SK-N-SH (cell line): ENCODE measurements at regions not wholly inside any gene's neighbourhood (a gene's known extent, or its start where the extent isn't known, plus 50 kb on each side); places are given as distances from the start of the nearest gene placed in this dataset.

Experiments
- CTCF ChIA-PET: fragments of 300-600, 350-600 bp; formaldehyde crosslinking; extraction: SDS; loops from one replicate; lab custom pipeline; 2021; lab: Yijun Ruan, JAX
- POLR2A ChIA-PET: fragments of 350-600 bp; sonication (Branson Sonifier 250); formaldehyde crosslinking; extraction: SDS; loops from one replicate; lab custom pipeline; 2020; ENCODE audit warnings: antibody characterized with exemption, inconsistent platforms; lab: Yijun Ruan, JAX
- DNase-seq: peaks from one replicate; pipeline ENCODE4 v3.0.0; 2012
- H2AFZ ChIP-seq: fragments of 200-600 bp; sonication (generic); 2 replicates; pipeline ENCODE4 v1.8.1; 2016; ENCODE audit warnings: antibody characterized with exemption, mild to moderate bottlenecking, low read depth
- H3F3A ChIP-seq: fragments of 200-600 bp; sonication (generic); replicated peaks from 2 replicates; pipeline ENCODE3; 2016; ENCODE audit warnings: antibody characterized with exemption, mild to moderate bottlenecking; ENCODE audit not compliant: insufficient read depth
- H3K27ac ChIP-seq, 2 experiments: fragments of 200-500 bp in 1 of 2; fragments of 200-600 bp in 1 of 2; sonication (Bioruptor generic) in 1 of 2; sonication (generic), shearing (Covaris generic) in 1 of 2; 2 replicates each; pipeline versions ENCODE4 v1.5.1 to v1.6.1; 2014 to 2016; ENCODE audit warnings: low read depth in 2 of 2, inconsistent platforms in 1 of 2, low read length in 1 of 2, mild to moderate bottlenecking in 1 of 2, mixed read lengths in 1 of 2
- H3K27me3 ChIP-seq: fragments of 200-600 bp; sonication (generic), shearing (Covaris generic); 2 replicates; pipeline ENCODE4 v1.6.1; 2016; ENCODE audit warnings: mixed run types; ENCODE audit not compliant: insufficient read depth
- H3K36me3 ChIP-seq, 2 experiments: fragments of 200-500 bp in 1 of 2; fragments of 200-600 bp in 1 of 2; sonication (Bioruptor generic) in 1 of 2; sonication (generic) in 1 of 2; replicated peaks in 1 of 2; 2 replicates each; pipeline versions ENCODE3 to v1.5.1; 2014 to 2016; ENCODE audit warnings: low read length in 1 of 2, mild to moderate bottlenecking in 1 of 2; ENCODE audit not compliant: insufficient read depth in 2 of 2, control insufficient read depth in 1 of 2
- H3K4me1 ChIP-seq, 2 experiments: fragments of 200-500 bp in 1 of 2; fragments of 200-600 bp in 1 of 2; sonication (Bioruptor generic) in 1 of 2; sonication (generic), shearing (Covaris generic) in 1 of 2; 2 replicates each; pipeline versions ENCODE4 v1.5.1 to v1.6.1; 2014 to 2016; ENCODE audit warnings: low read depth in 1 of 2, low read length in 1 of 2, mixed run types in 1 of 2; ENCODE audit not compliant: insufficient read depth in 2 of 2, control insufficient read depth in 1 of 2
- H3K4me2 ChIP-seq: fragments of 200-600 bp; sonication (generic), shearing (Covaris generic); 2 replicates; pipeline ENCODE4 v1.6.1; 2017; ENCODE audit warnings: mixed run types
- H3K4me3 ChIP-seq, 2 experiments: fragments of 200-500 bp in 1 of 2; fragments of 200-600 bp in 1 of 2; sonication (Bioruptor generic) in 1 of 2; sonication (generic), shearing (Covaris generic) in 1 of 2; 2 replicates each; pipeline versions ENCODE4 v1.5.1 to v1.8.1; 2014 to 2016; ENCODE audit warnings: low read depth in 2 of 2, inconsistent platforms in 1 of 2, low read length in 1 of 2, mild to moderate bottlenecking in 1 of 2, mixed read lengths in 1 of 2, moderate library complexity in 1 of 2
- H3K79me2 ChIP-seq: fragments of 200-600 bp; sonication (generic); 2 replicates; pipeline ENCODE4 v1.8.1; 2017; ENCODE audit warnings: mild to moderate bottlenecking; ENCODE audit not compliant: insufficient read depth
- H3K9ac ChIP-seq: fragments of 200-600 bp; sonication (generic); 2 replicates; pipeline ENCODE4 v1.6.1; 2017; ENCODE audit warnings: mixed run types
- H3K9me2 ChIP-seq: fragments of 200-600 bp; sonication (generic); 2 replicates; pipeline ENCODE4 v1.6.1; 2017; ENCODE audit warnings: mixed run types
- H3K9me3 ChIP-seq: fragments of 200-600 bp; sonication (generic); 2 replicates; pipeline ENCODE4 v1.6.1; 2017; ENCODE audit warnings: mixed run types, mild to moderate bottlenecking, moderate library complexity
- H4K20me1 ChIP-seq: fragments of 200-600 bp; sonication (generic); 2 replicates; pipeline ENCODE4 v1.6.1; 2017; ENCODE audit warnings: mild to moderate bottlenecking, mixed run types; ENCODE audit not compliant: insufficient read depth
- CHD2 ChIP-seq: fragments of 150-350 bp; IDR thresholded peaks from 2 replicates; pipeline ENCODE4 v1.6.1; 2018; ENCODE audit warnings: low read length; ENCODE audit not compliant: partially characterized antibody
- ELF1 ChIP-seq: IDR thresholded peaks from 2 replicates; pipeline ENCODE4 v1.4.0; 2012
- EZH2phosphoT487 ChIP-seq: fragments of 200-600 bp; sonication (generic); IDR thresholded peaks from 2 replicates; pipeline ENCODE4 v1.6.1; 2017; ENCODE audit warnings: low read depth, mixed run types, mild to moderate bottlenecking, antibody characterized with exemption, moderate library complexity, borderline replicate concordance
- FOSL2 ChIP-seq: IDR thresholded peaks from 2 replicates; pipeline ENCODE4 v1.4.0; 2012; ENCODE audit warnings: low read depth, mild to moderate bottlenecking, moderate library complexity, borderline replicate concordance
- GABPA ChIP-seq: IDR thresholded peaks from 2 replicates; pipeline ENCODE4 v1.4.0; 2012; ENCODE audit warnings: low read depth, mild to moderate bottlenecking
- GATA2 ChIP-seq: sonication (generic); formaldehyde crosslinking; IDR thresholded peaks from 2 replicates; pipeline ENCODE4 v1.5.0; 2020; ENCODE audit warnings: mild to moderate bottlenecking, missing genetic modification reagents
- JUND ChIP-seq: IDR thresholded peaks from 2 replicates; pipeline ENCODE4 v1.4.0; 2012
- MXI1 ChIP-seq: IDR thresholded peaks from 2 replicates; pipeline ENCODE4 v1.6.1; 2012; ENCODE audit warnings: mild to moderate bottlenecking, low read depth, low read length, improper control_type of control experiment
- NFIC ChIP-seq: IDR thresholded peaks from 2 replicates; pipeline ENCODE4 v1.4.0; 2012; ENCODE audit warnings: borderline replicate concordance
- RCOR1 ChIP-seq: fragments of 150-350 bp; IDR thresholded peaks from 2 replicates; pipeline ENCODE4 v1.6.1; 2017; ENCODE audit warnings: antibody characterized with exemption, low read length
- RFX5 ChIP-seq: IDR thresholded peaks from 2 replicates; pipeline ENCODE4 v1.6.1; 2012; ENCODE audit warnings: mild to moderate bottlenecking, improper control_type of control experiment, low read length
- RXRA ChIP-seq: IDR thresholded peaks from 2 replicates; pipeline ENCODE4 v1.4.0; 2012; ENCODE audit warnings: low read depth, mild to moderate bottlenecking, borderline replicate concordance
- TAF1 ChIP-seq: IDR thresholded peaks from 2 replicates; pipeline ENCODE4 v1.6.1; 2012; ENCODE audit warnings: low read depth, mild to moderate bottlenecking, low read length, moderate library complexity, borderline replicate concordance
- TEAD4 ChIP-seq: IDR thresholded peaks from 2 replicates; pipeline ENCODE4 v1.4.0; 2012; ENCODE audit warnings: mild to moderate bottlenecking, borderline replicate concordance; ENCODE audit not compliant: insufficient read depth
- YY1 ChIP-seq: IDR thresholded peaks from 2 replicates; pipeline ENCODE4 v1.4.0; 2012; ENCODE audit warnings: low read depth, mild to moderate bottlenecking
- WGBS: methylation state at CpG from one replicate; pipeline ENCODE4 v1.1.6; 2017; ENCODE audit warnings: low lambda C conversion rate; 5-methylcytosine and 5-hydroxymethylcytosine counted together
- TF ChIP-seq, protein P1 (sequence below): IDR thresholded peaks from 2 replicates; pipeline ENCODE4 v1.4.0; 2012; ENCODE audit warnings: low read depth, borderline replicate concordance
- TF ChIP-seq, protein P2 (sequence below): IDR thresholded peaks from 2 replicates; pipeline ENCODE4 v1.4.0; 2012; ENCODE audit warnings: low read depth, borderline replicate concordance
- TF ChIP-seq, protein P3 (sequence below): fragments of 150-350 bp; IDR thresholded peaks from 2 replicates; pipeline ENCODE4 v1.6.1; 2017; ENCODE audit warnings: antibody characterized with exemption, low read length, low read depth, borderline replicate concordance
- TF ChIP-seq, protein P4 (sequence below): IDR thresholded peaks from 2 replicates; pipeline ENCODE4 v1.4.0; 2012; ENCODE audit warnings: low read depth
- TF ChIP-seq, protein P5 (sequence below): IDR thresholded peaks from 2 replicates; pipeline ENCODE4 v1.6.1; 2012; ENCODE audit warnings: mild to moderate bottlenecking, low read depth, low read length, moderate library complexity

DNA sequence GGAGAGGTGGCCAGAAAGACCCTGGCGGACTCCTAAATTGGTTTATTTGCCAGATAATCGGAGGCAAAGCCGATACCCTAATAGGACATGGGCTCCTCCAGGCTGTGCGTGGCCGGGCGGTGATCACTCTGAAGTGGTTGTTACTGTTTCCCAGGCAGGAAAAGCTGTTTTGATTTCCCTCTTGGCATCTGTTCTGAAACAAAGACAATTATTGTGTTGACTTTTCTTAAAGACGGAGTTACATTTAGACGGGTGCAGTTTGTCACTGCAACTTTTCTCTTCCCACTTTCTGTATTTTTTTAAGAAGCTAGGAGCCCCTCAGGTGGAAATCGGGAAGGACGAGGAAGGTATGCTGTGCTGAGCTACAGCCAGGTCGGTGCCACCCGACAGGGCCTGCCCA lies 1288.4 kb downstream of the BRD1 start:
- Histone ChIP-seq H4K20me1 (no peaks in the 10 kb centered on the region), H3K79me2 (no peaks in the 10 kb centered on the region), H3F3A (no peaks in the 10 kb centered on the region), H3K9ac (no peak overlapping the region), H3K4me3 (no peak overlapping the region), H3K36me3 (no peaks in the 10 kb centered on the region), H3K27ac (no peak overlapping the region), H3K9me3 (no peaks in the 10 kb centered on the region), H3K4me2 (no peak overlapping the region), H2AFZ (no peak overlapping the region), H3K4me1 (no peaks in the 10 kb centered on the region), H3K9me2 (no peaks in the 10 kb centered on the region), H3K27me3 (no peaks in the 10 kb centered on the region; the same call in 1 of the 2 replicates)
- TF ChIP-seq, protein P1, sequence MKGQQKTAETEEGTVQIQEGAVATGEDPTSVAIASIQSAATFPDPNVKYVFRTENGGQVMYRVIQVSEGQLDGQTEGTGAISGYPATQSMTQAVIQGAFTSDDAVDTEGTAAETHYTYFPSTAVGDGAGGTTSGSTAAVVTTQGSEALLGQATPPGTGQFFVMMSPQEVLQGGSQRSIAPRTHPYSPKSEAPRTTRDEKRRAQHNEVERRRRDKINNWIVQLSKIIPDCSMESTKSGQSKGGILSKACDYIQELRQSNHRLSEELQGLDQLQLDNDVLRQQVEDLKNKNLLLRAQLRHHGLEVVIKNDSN: no peak
- no peak for TF ChIP-seq FOSL2
- TF ChIP-seq, protein P2, sequence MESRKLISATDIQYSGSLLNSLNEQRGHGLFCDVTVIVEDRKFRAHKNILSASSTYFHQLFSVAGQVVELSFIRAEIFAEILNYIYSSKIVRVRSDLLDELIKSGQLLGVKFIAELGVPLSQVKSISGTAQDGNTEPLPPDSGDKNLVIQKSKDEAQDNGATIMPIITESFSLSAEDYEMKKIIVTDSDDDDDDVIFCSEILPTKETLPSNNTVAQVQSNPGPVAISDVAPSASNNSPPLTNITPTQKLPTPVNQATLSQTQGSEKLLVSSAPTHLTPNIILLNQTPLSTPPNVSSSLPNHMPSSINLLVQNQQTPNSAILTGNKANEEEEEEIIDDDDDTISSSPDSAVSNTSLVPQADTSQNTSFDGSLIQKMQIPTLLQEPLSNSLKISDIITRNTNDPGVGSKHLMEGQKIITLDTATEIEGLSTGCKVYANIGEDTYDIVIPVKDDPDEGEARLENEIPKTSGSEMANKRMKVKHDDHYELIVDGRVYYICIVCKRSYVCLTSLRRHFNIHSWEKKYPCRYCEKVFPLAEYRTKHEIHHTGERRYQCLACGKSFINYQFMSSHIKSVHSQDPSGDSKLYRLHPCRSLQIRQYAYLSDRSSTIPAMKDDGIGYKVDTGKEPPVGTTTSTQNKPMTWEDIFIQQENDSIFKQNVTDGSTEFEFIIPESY: no peak
- TF ChIP-seq MXI1: no peak
- TF ChIP-seq GATA2 (CRISPR knock-in tag): no peak
- no peak for TF ChIP-seq RFX5
- TF ChIP-seq JUND: no peak
- no peak for TF ChIP-seq RXRA
- TF ChIP-seq NFIC: no peak
- TF ChIP-seq YY1: no peak
- TF ChIP-seq ELF1: no peak
- no peak for TF ChIP-seq TEAD4
- TF ChIP-seq, protein P3, sequence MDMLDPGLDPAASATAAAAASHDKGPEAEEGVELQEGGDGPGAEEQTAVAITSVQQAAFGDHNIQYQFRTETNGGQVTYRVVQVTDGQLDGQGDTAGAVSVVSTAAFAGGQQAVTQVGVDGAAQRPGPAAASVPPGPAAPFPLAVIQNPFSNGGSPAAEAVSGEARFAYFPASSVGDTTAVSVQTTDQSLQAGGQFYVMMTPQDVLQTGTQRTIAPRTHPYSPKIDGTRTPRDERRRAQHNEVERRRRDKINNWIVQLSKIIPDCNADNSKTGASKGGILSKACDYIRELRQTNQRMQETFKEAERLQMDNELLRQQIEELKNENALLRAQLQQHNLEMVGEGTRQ: no peak
- TF ChIP-seq CHD2: no peak
- POLR2A ChIA-PET: no interaction called here
- WGBS: 36% methylated on average over 12 of the region's 12 CpGs
- no peak for DNase-seq
- CTCF ChIA-PET: no interaction called here

DNA sequence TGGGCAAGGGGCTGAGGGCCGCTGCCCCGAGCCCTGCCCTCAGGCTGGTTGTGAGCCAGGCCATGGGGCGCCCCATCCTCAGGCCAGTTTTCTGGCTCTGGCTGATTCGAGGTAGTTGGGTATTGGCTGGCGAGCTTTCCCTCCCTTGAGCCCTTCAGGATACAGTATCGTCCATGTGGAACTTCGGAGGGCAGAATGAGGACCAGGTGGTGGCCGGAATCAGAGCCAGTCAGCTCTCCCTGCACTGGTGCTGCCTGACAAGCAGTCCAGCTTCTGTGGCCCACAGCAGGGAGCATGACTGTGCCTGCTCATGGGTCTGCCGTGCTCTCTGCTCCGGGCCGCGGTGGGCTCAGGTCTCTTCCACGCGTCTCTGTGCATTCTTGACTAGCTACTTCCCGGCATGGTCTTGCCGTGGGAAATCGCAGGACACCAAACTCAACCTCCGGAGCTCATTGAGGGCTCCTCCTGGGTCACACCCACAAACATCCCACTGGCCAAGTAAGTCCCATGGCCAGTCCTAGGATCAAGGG lies 1289.3 kb downstream of the BRD1 start:
- H3K9ac ChIP-seq: no peak overlapping the region
- no peaks in the 10 kb centered on the region for H3K9me3 ChIP-seq
- H2AFZ ChIP-seq: no peak overlapping the region
- no peaks in the 10 kb centered on the region for H4K20me1 ChIP-seq
- ChIA-PET CTCF (no interaction called here), POLR2A (no interaction called here)
- H3K27ac ChIP-seq: no peak overlapping the region
- no peaks in the 10 kb centered on the region for H3K79me2 ChIP-seq
- no peaks in the 10 kb centered on the region; the same call in 1 of the 2 replicates for H3K27me3 ChIP-seq
- H3K4me1 ChIP-seq: no peaks in the 10 kb centered on the region
- H3K36me3 ChIP-seq: no peaks in the 10 kb centered on the region
- no peak overlapping the region for H3K4me3 ChIP-seq
- no peaks in the 10 kb centered on the region for H3F3A ChIP-seq
- no peak for DNase-seq
- H3K9me2 ChIP-seq: no peaks in the 10 kb centered on the region
- H3K4me2 ChIP-seq: no peak overlapping the region
- 58% methylated on average over 13 of the region's 18 CpGs for WGBS
- TF ChIP-seq, protein P3: no peak
- TF ChIP-seq FOSL2: no peak
- TF ChIP-seq NFIC: no peak
- TF ChIP-seq, protein P4, sequence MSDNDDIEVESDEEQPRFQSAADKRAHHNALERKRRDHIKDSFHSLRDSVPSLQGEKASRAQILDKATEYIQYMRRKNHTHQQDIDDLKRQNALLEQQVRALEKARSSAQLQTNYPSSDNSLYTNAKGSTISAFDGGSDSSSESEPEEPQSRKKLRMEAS: no peak
- TF ChIP-seq RCOR1: no peak
- no peak for TF ChIP-seq ELF1
- TF ChIP-seq GABPA: no peak
- TF ChIP-seq TAF1: no peak
- TF ChIP-seq, protein P5, sequence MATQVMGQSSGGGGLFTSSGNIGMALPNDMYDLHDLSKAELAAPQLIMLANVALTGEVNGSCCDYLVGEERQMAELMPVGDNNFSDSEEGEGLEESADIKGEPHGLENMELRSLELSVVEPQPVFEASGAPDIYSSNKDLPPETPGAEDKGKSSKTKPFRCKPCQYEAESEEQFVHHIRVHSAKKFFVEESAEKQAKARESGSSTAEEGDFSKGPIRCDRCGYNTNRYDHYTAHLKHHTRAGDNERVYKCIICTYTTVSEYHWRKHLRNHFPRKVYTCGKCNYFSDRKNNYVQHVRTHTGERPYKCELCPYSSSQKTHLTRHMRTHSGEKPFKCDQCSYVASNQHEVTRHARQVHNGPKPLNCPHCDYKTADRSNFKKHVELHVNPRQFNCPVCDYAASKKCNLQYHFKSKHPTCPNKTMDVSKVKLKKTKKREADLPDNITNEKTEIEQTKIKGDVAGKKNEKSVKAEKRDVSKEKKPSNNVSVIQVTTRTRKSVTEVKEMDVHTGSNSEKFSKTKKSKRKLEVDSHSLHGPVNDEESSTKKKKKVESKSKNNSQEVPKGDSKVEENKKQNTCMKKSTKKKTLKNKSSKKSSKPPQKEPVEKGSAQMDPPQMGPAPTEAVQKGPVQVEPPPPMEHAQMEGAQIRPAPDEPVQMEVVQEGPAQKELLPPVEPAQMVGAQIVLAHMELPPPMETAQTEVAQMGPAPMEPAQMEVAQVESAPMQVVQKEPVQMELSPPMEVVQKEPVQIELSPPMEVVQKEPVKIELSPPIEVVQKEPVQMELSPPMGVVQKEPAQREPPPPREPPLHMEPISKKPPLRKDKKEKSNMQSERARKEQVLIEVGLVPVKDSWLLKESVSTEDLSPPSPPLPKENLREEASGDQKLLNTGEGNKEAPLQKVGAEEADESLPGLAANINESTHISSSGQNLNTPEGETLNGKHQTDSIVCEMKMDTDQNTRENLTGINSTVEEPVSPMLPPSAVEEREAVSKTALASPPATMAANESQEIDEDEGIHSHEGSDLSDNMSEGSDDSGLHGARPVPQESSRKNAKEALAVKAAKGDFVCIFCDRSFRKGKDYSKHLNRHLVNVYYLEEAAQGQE: no peak
- TF ChIP-seq EZH2phosphoT487: no peak
